IPS DF 6.9 (cell line): ENCODE measurements at regions not wholly inside any gene's neighbourhood (a gene's known extent, or its start where the extent isn't known, plus 50 kb on each side); places are given as distances from the start of the nearest gene placed in this dataset.
"Not testable (repeated sequence)": the region's sequence is repeated elsewhere in the genome, so short reads cannot be mapped to it uniquely, and the experiment has no call there.

Experiments
- DNase-seq: peaks from one replicate; pipeline ENCODE4 v3.0.0-alpha.2; 2013; ENCODE audit warnings: low read depth, low spot score
- H3K27ac ChIP-seq: one replicate; pipeline ENCODE4 v1.5.1; 2013; ENCODE audit warnings: low read length, control low read depth
- H3K27me3 ChIP-seq: 2 replicates; pipeline ENCODE4 v1.6.1; 2013; ENCODE audit warnings: mild to moderate bottlenecking, low read length; ENCODE audit not compliant: control insufficient read depth, insufficient read depth
- H3K36me3 ChIP-seq: 2 replicates; pipeline ENCODE4 v1.6.1; 2013; ENCODE audit warnings: low read length; ENCODE audit not compliant: control insufficient read depth, insufficient read depth
- H3K4me1 ChIP-seq: 2 replicates; pipeline ENCODE4 v1.6.1; 2013; ENCODE audit warnings: low read length; ENCODE audit not compliant: control insufficient read depth, insufficient read depth
- H3K4me3 ChIP-seq: 2 replicates; pipeline ENCODE4 v1.5.1; 2013; ENCODE audit warnings: mild to moderate bottlenecking, low read length
- H3K9me3 ChIP-seq: 2 replicates; pipeline ENCODE4 v1.6.1; 2013; ENCODE audit warnings: low read length, inconsistent platforms; ENCODE audit not compliant: control insufficient read depth, insufficient read depth
- WGBS: extraction: QIAGEN DNeasy Blood & Tissue Kit; methylation state at CpG from one replicate; pipeline ENCODE4 v1.1.7; 2013; ENCODE audit warnings: mixed read lengths, missing lambda C conversion rate; ENCODE audit not compliant: insufficient read length, insufficient coverage; 5-methylcytosine and 5-hydroxymethylcytosine counted together

DNA sequence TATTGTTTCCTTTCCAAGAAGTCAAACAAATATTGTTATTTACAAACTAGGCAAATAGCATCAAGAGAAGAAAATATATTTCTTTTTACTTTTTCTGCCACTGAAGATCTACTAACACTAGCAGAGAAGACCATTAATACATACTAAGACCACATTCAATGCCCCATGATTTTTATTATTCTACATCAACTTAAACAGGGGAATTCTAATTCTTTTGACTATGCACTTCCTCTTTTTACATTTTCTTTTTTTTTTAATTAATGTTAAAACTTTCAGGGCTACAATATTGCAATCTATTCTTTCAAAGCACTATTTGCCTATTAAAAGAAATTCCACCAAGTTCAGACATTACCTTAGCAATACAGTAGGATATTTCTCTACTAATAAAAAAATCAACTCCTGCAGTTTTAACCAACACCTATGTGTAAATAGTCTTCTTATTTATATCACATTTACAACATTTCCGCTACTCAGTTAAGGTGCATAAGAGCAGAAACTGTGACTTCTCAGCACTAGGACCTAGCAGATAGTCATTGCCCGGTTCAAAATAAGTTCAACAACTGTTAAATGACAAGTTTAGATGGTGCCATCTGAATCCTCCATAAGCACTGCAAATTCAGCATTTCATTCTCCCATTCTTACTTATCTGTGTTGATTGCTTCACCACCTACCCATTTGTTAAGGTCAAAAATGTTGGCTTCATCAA, 513.5 kb downstream of the TTLL7 start:
- H3K27ac ChIP-seq, H3K27me3 ChIP-seq, H3K4me3 ChIP-seq, DNase-seq, H3K9me3 ChIP-seq, H3K36me3 ChIP-seq, H3K4me1 ChIP-seq: not testable (repeated sequence)
- WGBS, result no CpG with 5 or more reads among the region's 2 CpGs

DNA sequence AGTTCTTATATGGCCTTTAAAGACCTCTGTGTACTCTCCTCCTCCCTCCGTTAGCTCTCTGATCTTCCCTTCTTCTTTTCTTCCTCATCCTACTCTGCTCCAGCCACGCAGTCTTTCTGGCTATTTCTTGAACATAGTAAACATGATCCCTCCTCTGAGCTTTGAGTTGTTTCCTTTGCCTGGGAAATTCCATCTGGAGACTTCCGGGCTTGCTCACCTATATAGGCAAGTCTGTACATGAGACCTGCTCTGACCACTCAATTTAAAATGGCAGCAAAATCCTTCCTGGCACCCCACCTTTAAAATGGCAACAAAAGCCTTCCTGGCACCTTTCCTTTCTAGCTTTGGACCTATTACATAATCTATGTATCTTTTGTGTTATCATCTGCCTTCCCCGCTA, 517.6 kb downstream of the TTLL7 start:
- not testable (repeated sequence) for H3K36me3 ChIP-seq, H3K27me3 ChIP-seq, H3K4me3 ChIP-seq, H3K4me1 ChIP-seq, DNase-seq, H3K27ac ChIP-seq, H3K9me3 ChIP-seq
- no CpG with 5 or more reads among the region's 4 CpGs for WGBS

- H3K9me3 ChIP-seq, H3K4me1 ChIP-seq, H3K36me3 ChIP-seq, H3K27ac ChIP-seq, DNase-seq, H3K27me3 ChIP-seq, H3K4me3 ChIP-seq: not testable (repeated sequence)
- WGBS, result no CpG with 5 or more reads among the region's 5 CpGs
These were observed 519.2 kb downstream of the TTLL7 start for GRCh38 chr1:83479591-83480239.

DNA sequence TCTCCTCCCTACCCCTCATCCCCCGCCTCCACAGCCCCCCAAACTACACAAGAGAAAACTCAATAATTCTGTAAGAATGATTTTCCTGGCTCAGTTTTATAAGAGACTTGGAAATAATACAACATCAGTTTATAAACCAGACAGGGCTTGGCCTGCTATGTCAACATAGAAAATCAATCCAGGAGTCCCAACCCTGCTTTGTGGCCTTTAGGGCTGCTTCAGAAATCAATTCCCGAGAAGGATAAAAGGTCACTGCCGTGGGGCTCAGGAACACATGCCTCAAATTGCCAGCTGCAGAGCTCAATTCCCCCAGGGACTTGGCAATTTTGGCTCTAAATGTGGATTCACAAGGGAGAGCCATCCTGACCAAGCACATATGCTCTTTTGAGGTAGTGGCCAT, 520.8 kb downstream of the TTLL7 start:
- H3K27ac ChIP-seq, H3K4me1 ChIP-seq, H3K4me3 ChIP-seq, H3K27me3 ChIP-seq, H3K36me3 ChIP-seq, H3K9me3 ChIP-seq, DNase-seq: not testable (repeated sequence)
- WGBS, result no CpG with 5 or more reads among the region's 3 CpGs

GRCh38 chr1:83476518-83476917, 522.4 kb downstream of the TTLL7 start:
- WGBS, result no CpG with 5 or more reads among the region's 2 CpGs
- not testable (repeated sequence) for H3K27me3 ChIP-seq, H3K4me1 ChIP-seq, H3K27ac ChIP-seq, H3K36me3 ChIP-seq, H3K4me3 ChIP-seq, H3K9me3 ChIP-seq, DNase-seq

DNA sequence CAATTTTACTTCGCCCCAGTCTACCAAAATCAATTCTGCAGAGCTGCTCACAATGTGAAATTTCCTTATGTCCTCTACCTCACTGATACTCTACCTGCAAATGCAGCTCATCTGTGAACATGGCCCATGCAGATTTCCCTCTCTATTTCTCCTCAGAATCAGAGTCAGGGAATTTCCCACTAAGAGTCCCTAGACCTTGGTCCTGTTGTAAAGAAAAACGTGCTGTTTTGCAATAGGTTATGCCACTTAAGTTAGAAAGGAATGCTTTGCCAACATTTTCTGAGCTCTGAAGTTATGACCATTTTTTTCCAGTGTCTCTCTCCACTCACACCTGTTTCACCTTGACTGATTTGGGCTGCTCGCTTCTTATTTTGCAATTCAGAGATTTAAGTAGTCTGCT, 524.0 kb downstream of the TTLL7 start:
- not testable (repeated sequence) for H3K27ac ChIP-seq, H3K4me1 ChIP-seq, DNase-seq, H3K4me3 ChIP-seq, H3K27me3 ChIP-seq, H3K9me3 ChIP-seq, H3K36me3 ChIP-seq
- WGBS, result no CpG with 5 or more reads among the region's 3 CpGs

- not testable (repeated sequence) for H3K4me3 ChIP-seq, H3K9me3 ChIP-seq, H3K4me1 ChIP-seq, DNase-seq, H3K27me3 ChIP-seq, H3K36me3 ChIP-seq, H3K27ac ChIP-seq
- WGBS, result no CpG with 5 or more reads among the region's 3 CpGs
These were observed 524.9 kb downstream of the TTLL7 start for GRCh38 chr1:83473986-83474385.

GRCh38 chr1:83472066-83472465, 526.9 kb downstream of the TTLL7 start:
- H3K36me3 ChIP-seq, H3K4me3 ChIP-seq, H3K27me3 ChIP-seq, H3K27ac ChIP-seq, H3K4me1 ChIP-seq, DNase-seq, H3K9me3 ChIP-seq: not testable (repeated sequence)
- WGBS, result no CpG with 5 or more reads among the region's 3 CpGs

DNA sequence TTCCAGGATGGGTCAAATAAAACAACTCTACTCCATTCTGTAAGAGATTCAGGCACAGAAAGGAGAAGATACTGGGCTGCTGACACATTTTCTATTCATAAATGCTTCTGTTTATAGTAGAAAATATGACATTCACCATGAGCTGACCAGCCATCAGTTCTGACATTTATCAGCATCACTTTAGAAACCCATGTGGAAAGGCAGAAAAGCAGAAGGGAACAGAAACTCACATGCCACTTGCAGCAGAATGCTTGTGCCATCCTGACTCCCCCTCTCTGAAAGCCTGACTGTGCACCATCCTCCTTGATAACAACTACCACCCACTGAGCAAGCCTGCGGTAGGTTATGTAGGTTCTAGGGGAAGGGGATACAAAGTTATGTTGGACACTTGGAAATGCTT, 527.7 kb downstream of the TTLL7 start:
- DNase-seq, H3K9me3 ChIP-seq, H3K27me3 ChIP-seq, H3K27ac ChIP-seq, H3K36me3 ChIP-seq, H3K4me3 ChIP-seq, H3K4me1 ChIP-seq: not testable (repeated sequence)
- WGBS, result no CpG with 5 or more reads among the region's 1 CpG

GRCh38 chr1:83468336-83468735, 530.6 kb downstream of the TTLL7 start:
- not testable (repeated sequence) for H3K36me3 ChIP-seq, H3K4me1 ChIP-seq, H3K4me3 ChIP-seq, H3K9me3 ChIP-seq, H3K27ac ChIP-seq, H3K27me3 ChIP-seq, DNase-seq
- WGBS, result no CpG with 5 or more reads among the region's 4 CpGs

DNA sequence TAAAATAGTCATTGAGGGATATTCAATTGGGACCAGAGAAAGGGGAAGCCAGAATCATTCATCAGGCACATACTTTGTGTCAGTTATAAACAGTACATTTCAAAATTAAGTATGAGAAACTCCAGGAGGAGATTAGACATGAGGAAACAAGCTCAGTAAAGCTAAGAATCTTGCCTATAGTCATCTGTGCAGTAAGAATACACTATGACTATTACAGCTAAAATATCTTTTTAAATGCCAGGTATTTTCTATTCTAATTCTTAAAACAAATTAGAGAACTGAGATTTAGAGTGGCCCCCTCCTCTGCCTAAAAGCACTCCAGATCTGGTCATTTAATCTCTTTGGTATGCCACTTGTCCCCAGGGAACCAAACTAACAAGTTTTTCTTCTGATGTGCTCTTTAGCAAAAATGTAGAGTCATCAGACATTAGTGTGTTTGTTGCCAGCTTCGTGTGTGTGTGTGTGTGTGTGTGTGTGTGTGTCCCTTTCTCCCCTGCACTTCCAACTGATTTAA, 541.1 kb downstream of the TTLL7 start:
- DNase-seq, H3K4me3 ChIP-seq, H3K27ac ChIP-seq, H3K9me3 ChIP-seq, H3K36me3 ChIP-seq, H3K4me1 ChIP-seq, H3K27me3 ChIP-seq: not testable (repeated sequence)
- no CpG with 5 or more reads among the region's 1 CpG for WGBS
